ENCODE measurements at regions not wholly inside any gene's neighbourhood (a gene's known extent, or its start where the extent isn't known, plus 50 kb on each side); places are given as distances from the start of the nearest gene placed in this dataset.
"Not testable (repeated sequence)": the region's sequence is repeated elsewhere in the genome, so short reads cannot be mapped to it uniquely, and the experiment has no call there.

DNA sequence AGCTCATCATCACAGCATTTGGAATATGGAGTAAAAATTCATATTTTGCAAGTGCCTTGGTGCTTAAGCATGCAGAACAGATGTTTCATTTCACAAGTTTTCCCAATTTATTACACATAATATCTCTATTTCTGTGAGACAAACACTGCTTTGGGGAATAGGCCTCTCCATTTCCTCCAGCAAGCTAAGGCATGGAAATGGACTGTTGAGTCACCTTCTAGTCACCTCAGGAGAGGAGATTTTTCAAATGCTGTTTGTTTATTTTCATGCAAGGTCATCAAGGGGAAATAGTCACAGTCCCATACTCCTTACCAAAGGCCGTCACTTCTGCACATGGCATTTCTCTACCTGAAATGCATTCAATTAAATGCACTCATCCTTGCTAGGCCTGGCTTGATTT lies 57.4 kb upstream of the NUTM2D start:
- not testable (repeated sequence) for DNase-seq (ENCODE audit: low read depth in 2 of 2, low spot score in 1 of 2)

- peak in 1 of 2 donors; percentile 10 for DNase-seq (ENCODE audit: low read depth in 2 of 2, low spot score in 1 of 2)
Measured at GRCh38 chr10:87301466-87302115, 56.0 kb upstream of the NUTM2D start.

DNA sequence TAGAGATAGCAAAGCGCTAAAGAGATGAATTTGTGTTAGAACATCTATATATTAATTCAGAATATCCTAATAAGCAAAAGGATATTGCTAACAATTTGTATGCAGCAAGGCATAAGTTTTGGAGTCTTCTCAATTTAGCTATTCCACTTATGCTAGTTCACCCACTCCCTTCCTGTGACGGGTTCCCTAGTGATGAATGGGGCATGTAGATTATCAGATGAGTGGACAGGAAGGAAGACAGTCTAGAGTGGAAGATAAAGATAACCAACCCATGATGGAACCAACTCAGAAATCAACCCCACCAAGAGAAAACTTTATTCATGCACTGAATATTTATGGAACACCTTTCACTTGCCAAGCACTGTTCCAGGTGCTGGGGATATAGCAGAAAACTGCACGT lies 55.4 kb upstream of the NUTM2D start:
- DNase-seq (ENCODE audit: low read depth in 2 of 2, low spot score in 1 of 2) = not testable (repeated sequence)

DNA sequence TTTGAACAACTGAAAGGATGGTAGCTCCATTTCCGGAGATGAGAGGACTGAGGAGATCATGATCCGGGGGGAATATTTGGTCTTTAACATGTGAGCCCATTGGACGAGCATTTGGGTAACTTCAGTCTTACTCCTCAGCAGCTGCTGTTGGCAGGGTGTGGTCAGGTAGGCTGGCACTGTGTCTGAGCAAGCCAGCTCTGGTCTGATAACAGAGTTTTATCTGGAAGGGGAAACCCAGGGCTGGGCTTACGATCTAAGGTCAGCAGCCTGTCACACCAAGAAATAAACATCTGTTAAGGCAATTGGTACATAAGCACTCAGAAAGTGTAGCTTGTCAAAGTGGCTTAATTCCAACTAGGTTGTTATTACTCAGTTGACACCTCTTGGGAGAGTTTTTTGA lies 53.8 kb upstream of the NUTM2D start:
- not testable (repeated sequence) for DNase-seq (ENCODE audit: low read depth in 2 of 2, low spot score in 1 of 2)

DNA sequence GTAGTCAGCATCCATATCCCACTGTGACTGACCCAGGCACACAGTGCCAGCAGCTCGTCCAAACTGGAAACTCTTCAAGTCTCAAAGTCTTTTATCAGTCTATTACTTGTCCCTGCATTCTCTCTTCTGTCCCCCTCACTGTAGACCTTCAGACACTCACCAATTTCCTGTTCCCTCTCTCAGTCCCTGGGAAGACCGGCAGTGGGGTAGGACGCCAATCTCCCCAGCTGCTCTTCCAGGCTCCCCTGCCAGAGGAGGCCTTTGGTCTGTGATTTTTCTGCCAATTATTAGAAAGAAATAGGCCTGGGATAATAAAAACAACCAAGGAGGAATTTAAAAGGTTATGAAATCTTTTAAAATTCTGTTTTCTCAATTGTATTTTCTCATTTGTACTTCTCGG lies 50.9 kb upstream of the NUTM2D start:
- DNase-seq (ENCODE audit: low read depth in 2 of 2, low spot score in 1 of 2) = not testable (repeated sequence)
